ENCODE measurements at regions not wholly inside any gene's neighbourhood (a gene's known extent, or its start where the extent isn't known, plus 50 kb on each side); places are given as distances from the start of the nearest gene placed in this dataset.
"Not testable (repeated sequence)": the region's sequence is repeated elsewhere in the genome, so short reads cannot be mapped to it uniquely, and the experiment has no call there.

DNA sequence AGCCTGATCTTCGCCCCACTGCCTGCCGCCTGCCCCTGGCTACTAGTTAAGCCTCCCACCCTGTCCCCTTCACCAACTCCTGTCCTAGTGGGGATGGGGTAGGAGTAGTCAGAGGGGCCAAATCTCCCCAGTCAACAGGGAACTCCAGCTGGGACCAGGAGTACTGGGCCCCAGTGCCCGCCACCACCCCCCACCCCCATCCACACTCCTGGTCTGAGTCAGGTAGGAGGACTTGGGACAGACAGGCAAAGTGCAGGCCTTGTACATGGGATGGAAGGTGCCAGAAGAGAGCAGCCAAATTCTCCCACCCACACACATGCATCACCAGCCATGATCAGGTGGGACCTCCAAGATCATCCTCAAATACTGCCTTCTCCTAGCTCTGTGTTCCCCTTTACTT, 128.4 kb downstream of the POTEG start:
- not testable (repeated sequence) for TF ChIP-seq CTCF (conservative IDR thresholded peaks at IDR 0.05; ENCODE audit: low read depth, low read length); EZH2 (IDR thresholded peaks at IDR 0.05; ENCODE audit: borderline replicate concordance, low read depth, low read length, poor library complexity, severe bottlenecking)

All from A673 (cell line).